H9 (cell line): ENCODE measurements at regions not wholly inside any gene's neighbourhood (a gene's known extent, or its start where the extent isn't known, plus 50 kb on each side); places are given as distances from the start of the nearest gene placed in this dataset.

Experiments used
- DNase-seq: peaks from one replicate; pipeline ENCODE4 v3.0.0-alpha.2; 2017
- H2AFZ ChIP-seq: one replicate; pipeline ENCODE4 v1.6.1; 2013; ENCODE audit warnings: mild to moderate bottlenecking, low read length, control low read depth, moderate library complexity
- H2AK5ac ChIP-seq: 2 replicates; pipeline ENCODE4 v1.6.1; 2013; ENCODE audit warnings: low read length, control low read depth, mixed read lengths; ENCODE audit not compliant: insufficient read length
- H2BK120ac ChIP-seq: one replicate; pipeline ENCODE4 v1.6.1; 2013; ENCODE audit warnings: low read depth, mild to moderate bottlenecking, low read length, control low read depth, inconsistent platforms; ENCODE audit not compliant: poor library complexity, severe bottlenecking
- H2BK12ac ChIP-seq: 2 replicates; pipeline ENCODE4 v1.6.1; 2013; ENCODE audit warnings: low read length, control low read depth, mixed read lengths, low read depth; ENCODE audit not compliant: insufficient read length
- H2BK15ac ChIP-seq: 2 replicates; pipeline ENCODE4 v1.6.1; 2013; ENCODE audit warnings: low read depth, low read length, control low read depth
- H2BK20ac ChIP-seq: one replicate; pipeline ENCODE4 v1.6.1; 2013; ENCODE audit warnings: low read depth, mild to moderate bottlenecking, low read length, control low read depth, inconsistent platforms; ENCODE audit not compliant: poor library complexity, severe bottlenecking
- H2BK5ac ChIP-seq: 2 replicates; pipeline ENCODE4 v1.6.1; 2013; ENCODE audit warnings: low read length, control low read depth, mixed read lengths; ENCODE audit not compliant: insufficient read length
- H3K14ac ChIP-seq: 2 replicates; pipeline ENCODE4 v1.6.1; 2013; ENCODE audit warnings: low read length, control low read depth; ENCODE audit not compliant: insufficient read depth
- H3K18ac ChIP-seq: 2 replicates; pipeline ENCODE4 v1.6.1; 2013; ENCODE audit warnings: low read depth, mild to moderate bottlenecking, mixed read lengths, low read length, control low read depth; ENCODE audit not compliant: insufficient read length
- H3K23ac ChIP-seq: 2 replicates; pipeline ENCODE4 v1.6.1; 2013; ENCODE audit warnings: low read length, control low read depth, mixed read lengths, low read depth; ENCODE audit not compliant: insufficient read length
- H3K23me2 ChIP-seq: 2 replicates; pipeline ENCODE4 v1.6.1; 2013; ENCODE audit warnings: low read depth, mild to moderate bottlenecking, mixed read lengths, low read length, control low read depth; ENCODE audit not compliant: insufficient read length, poor library complexity, severe bottlenecking
- H3K27ac ChIP-seq: 2 replicates; pipeline ENCODE4 v1.5.1; 2013; ENCODE audit warnings: low read length, control low read depth, mixed read lengths, low read depth; ENCODE audit not compliant: insufficient read length
- H3K27me3 ChIP-seq: 2 replicates; pipeline ENCODE4 v1.6.1; 2013; ENCODE audit warnings: low read length, control low read depth, inconsistent platforms; ENCODE audit not compliant: insufficient read depth
- H3K4ac ChIP-seq: 2 replicates; pipeline ENCODE4 v1.6.1; 2013; ENCODE audit warnings: low read depth, mild to moderate bottlenecking, control low read depth, inconsistent platforms, low read length, moderate library complexity
- H3K4me1 ChIP-seq: 2 replicates; pipeline ENCODE4 v1.6.1; 2013; ENCODE audit warnings: low read length, control low read depth, inconsistent platforms; ENCODE audit not compliant: insufficient read depth
- H3K4me2 ChIP-seq: 2 replicates; pipeline ENCODE4 v1.6.1; 2013; ENCODE audit warnings: low read length, control low read depth, mixed read lengths; ENCODE audit not compliant: insufficient read length, insufficient read depth
- H3K56ac ChIP-seq: 2 replicates; pipeline ENCODE4 v1.6.1; 2013; ENCODE audit warnings: low read depth, mild to moderate bottlenecking, mixed read lengths, low read length, control low read depth; ENCODE audit not compliant: insufficient read length
- H3K79me1 ChIP-seq: 2 replicates; pipeline ENCODE4 v1.6.1; 2013; ENCODE audit warnings: low read depth, mild to moderate bottlenecking, moderate library complexity, low read length, control low read depth, inconsistent platforms; ENCODE audit not compliant: insufficient read depth, poor library complexity, severe bottlenecking
- H3K79me2 ChIP-seq: 2 replicates; pipeline ENCODE4 v1.6.1; 2013; ENCODE audit warnings: low read length, control low read depth, inconsistent platforms; ENCODE audit not compliant: insufficient read depth
- H3K9ac ChIP-seq: 2 replicates; pipeline ENCODE4 v1.6.1; 2013; ENCODE audit warnings: low read length, control low read depth, mixed read lengths; ENCODE audit not compliant: insufficient read length; ENCODE audit errors: extremely low read depth
- H3K9me3 ChIP-seq: one replicate; pipeline ENCODE4 v1.6.1; 2013; ENCODE audit warnings: low read depth, low read length, inconsistent platforms; ENCODE audit not compliant: control insufficient read depth
- H3T11ph ChIP-seq: one replicate; pipeline ENCODE4 v1.6.1; 2013; ENCODE audit warnings: mild to moderate bottlenecking, low read length, control low read depth, inconsistent platforms
- H4K20me1 ChIP-seq: one replicate; pipeline ENCODE4 v1.6.1; 2013; ENCODE audit not compliant: control insufficient read depth, insufficient read length, insufficient read depth
- H4K5ac ChIP-seq: 2 replicates; pipeline ENCODE4 v1.6.1; 2013; ENCODE audit warnings: low read depth, mild to moderate bottlenecking, mixed read lengths, low read length, control low read depth; ENCODE audit not compliant: insufficient read length
- H4K8ac ChIP-seq: replicated peaks from 2 replicates; pipeline ENCODE4 v1.6.1; 2013; ENCODE audit warnings: low read length, control low read depth, mixed read lengths, low read depth; ENCODE audit not compliant: insufficient read length
- H4K91ac ChIP-seq: 2 replicates; pipeline ENCODE4 v1.6.1; 2013; ENCODE audit warnings: low read depth, mild to moderate bottlenecking, moderate library complexity, mixed read lengths, low read length, control low read depth; ENCODE audit not compliant: insufficient read length
- H3K27ac Mint-ChIP-seq, 3 experiments: 2 replicates in 2 of 3; 3 replicates in 1 of 3; pipeline ENCODE4 v1.8.0; 2020 to 2021; ENCODE audit warnings: mixed read lengths in 3 of 3, mild to moderate bottlenecking in 1 of 3, moderate library complexity in 1 of 3
- H3K27me3 Mint-ChIP-seq: 2 replicates; pipeline ENCODE4 v1.8.0; 2021; ENCODE audit warnings: low read depth, mild to moderate bottlenecking, moderate library complexity, mixed read lengths
- H3K36me3 Mint-ChIP-seq, 3 experiments: 2 replicates in 2 of 3; 3 replicates in 1 of 3; pipeline ENCODE4 v1.8.0; 2020 to 2021; ENCODE audit warnings: low read depth in 3 of 3, mixed read lengths in 3 of 3; ENCODE audit not compliant: insufficient read depth in 1 of 3
- H3K4me1 Mint-ChIP-seq, 2 experiments: 2 replicates each; pipeline ENCODE4 v1.8.0; 2020; ENCODE audit warnings: mixed read lengths in 2 of 2
- H3K4me3 Mint-ChIP-seq, 2 experiments: 2 replicates in 1 of 2; 3 replicates in 1 of 2; pipeline ENCODE4 v1.8.0; 2020 to 2021; ENCODE audit warnings: mild to moderate bottlenecking in 2 of 2, mixed read lengths in 2 of 2, moderate library complexity in 1 of 2
- H3K9me3 Mint-ChIP-seq, 2 experiments: 2 replicates in 1 of 2; 3 replicates in 1 of 2; pipeline ENCODE4 v1.8.0; 2020; ENCODE audit warnings: mild to moderate bottlenecking in 2 of 2, mixed read lengths in 2 of 2, moderate library complexity in 1 of 2
- WGBS: extraction: QIAGEN DNeasy Blood & Tissue Kit; methylation state at CpG from one replicate; pipeline ENCODE4 v1.1.7; 2013; ENCODE audit warnings: missing lambda C conversion rate, low lambda C conversion rate, mixed read lengths; ENCODE audit not compliant: insufficient read length; ENCODE audit errors: extremely low coverage; 5-methylcytosine and 5-hydroxymethylcytosine counted together
- TF ChIP-seq, protein P1 (sequence below): fragments of 200-600 bp; sonication (generic); conservative IDR thresholded peaks from 3 replicates; pipeline ENCODE4 v1.8.0; 2021; ENCODE audit warnings: antibody characterized with exemption, mild to moderate bottlenecking

DNA sequence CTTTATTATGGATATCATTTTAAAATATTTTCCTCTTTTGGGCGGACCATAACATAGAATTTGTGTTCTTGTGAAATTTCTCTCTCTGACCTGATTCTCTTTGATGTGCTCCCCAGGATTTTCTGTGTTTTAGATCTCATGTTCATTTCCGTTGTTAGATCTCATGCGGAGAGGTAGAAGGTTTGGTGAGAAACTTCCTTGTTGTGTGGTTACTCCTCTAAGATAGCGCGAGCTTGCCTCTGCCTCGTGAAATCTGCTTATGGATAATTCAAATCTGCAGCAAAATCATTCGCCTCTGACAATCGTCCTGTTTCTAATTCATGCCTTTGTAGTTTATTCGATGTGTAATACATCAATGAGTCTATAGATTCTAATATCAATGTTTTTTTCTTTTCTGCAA, 580.4 kb downstream of the USP25 start:
- H3K27ac ChIP-seq, result no peak overlapping the region

More for the DNA sequence above, 580.4 kb downstream of the USP25 start:
- no peak overlapping the region for H3K23ac ChIP-seq
- H3K79me1 ChIP-seq, result no peaks in the 10 kb centered on the region
- no peaks in the 10 kb centered on the region for H3K23me2 ChIP-seq
- no peaks in the 10 kb centered on the region for H3K79me2 ChIP-seq
- H3K9me3 ChIP-seq, result no peaks in the 10 kb centered on the region
- TF ChIP-seq, protein P1, sequence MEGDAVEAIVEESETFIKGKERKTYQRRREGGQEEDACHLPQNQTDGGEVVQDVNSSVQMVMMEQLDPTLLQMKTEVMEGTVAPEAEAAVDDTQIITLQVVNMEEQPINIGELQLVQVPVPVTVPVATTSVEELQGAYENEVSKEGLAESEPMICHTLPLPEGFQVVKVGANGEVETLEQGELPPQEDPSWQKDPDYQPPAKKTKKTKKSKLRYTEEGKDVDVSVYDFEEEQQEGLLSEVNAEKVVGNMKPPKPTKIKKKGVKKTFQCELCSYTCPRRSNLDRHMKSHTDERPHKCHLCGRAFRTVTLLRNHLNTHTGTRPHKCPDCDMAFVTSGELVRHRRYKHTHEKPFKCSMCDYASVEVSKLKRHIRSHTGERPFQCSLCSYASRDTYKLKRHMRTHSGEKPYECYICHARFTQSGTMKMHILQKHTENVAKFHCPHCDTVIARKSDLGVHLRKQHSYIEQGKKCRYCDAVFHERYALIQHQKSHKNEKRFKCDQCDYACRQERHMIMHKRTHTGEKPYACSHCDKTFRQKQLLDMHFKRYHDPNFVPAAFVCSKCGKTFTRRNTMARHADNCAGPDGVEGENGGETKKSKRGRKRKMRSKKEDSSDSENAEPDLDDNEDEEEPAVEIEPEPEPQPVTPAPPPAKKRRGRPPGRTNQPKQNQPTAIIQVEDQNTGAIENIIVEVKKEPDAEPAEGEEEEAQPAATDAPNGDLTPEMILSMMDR, result no peak
- H2AK5ac ChIP-seq, result no peak overlapping the region
- H2BK20ac ChIP-seq, result no peak overlapping the region
- H3K56ac ChIP-seq, result no peak overlapping the region
- H3K4me1 Mint-ChIP-seq, result peaks cover 5 to 8% of the 10 kb centered on the region in 2 experiments
- H3K9ac ChIP-seq, result no peak overlapping the region
- no peak overlapping the region for H3K18ac ChIP-seq
- H3K4ac ChIP-seq, result no peak overlapping the region
- H3K27me3 ChIP-seq, result no peaks in the 10 kb centered on the region
- H2AFZ ChIP-seq, result no peak overlapping the region
- no peak overlapping the region for H3T11ph ChIP-seq
- no peaks in the 10 kb centered on the region for H3K27me3 Mint-ChIP-seq
- H4K8ac ChIP-seq, result no peak overlapping the region
- DNase-seq, result no peak
- no peak overlapping the region for H3K27ac Mint-ChIP-seq
- no peak overlapping the region for H2BK12ac ChIP-seq
- no peak overlapping the region for H4K91ac ChIP-seq
- no peak overlapping the region for H3K4me3 Mint-ChIP-seq
- H3K36me3 Mint-ChIP-seq, result no peaks in the 10 kb centered on the region
- H3K14ac ChIP-seq, result no peak overlapping the region
- no peaks in the 10 kb centered on the region for H3K9me3 Mint-ChIP-seq
- no peak overlapping the region for H2BK15ac ChIP-seq
- no peak overlapping the region for H2BK120ac ChIP-seq
- H4K5ac ChIP-seq, result no peak overlapping the region
- no peaks in the 10 kb centered on the region for H3K4me1 ChIP-seq
- no CpG with 5 or more reads among the region's 9 CpGs for WGBS
- no peak overlapping the region for H2BK5ac ChIP-seq
- no peak overlapping the region for H3K4me2 ChIP-seq
- H4K20me1 ChIP-seq, result no peaks in the 10 kb centered on the region
